Stimulated activated memory B cell treated with anti-CD40 and anti-IgM and Interleukin-4, amounts not matched to agents 10 μg/mL and 1 μg/mL and 100 μg/mL, for 72 hours (primary cell): ENCODE measurements at regions not wholly inside any gene's neighbourhood (a gene's known extent, or its start where the extent isn't known, plus 50 kb on each side); places are given as distances from the start of the nearest gene placed in this dataset.

Experiments
- ATAC-seq: fragments of 150-1000 bp; cut with Tn5 transposase; 2 replicates; pipeline ENCODE4 v1.10.0; 2021
- H3K27ac Mint-ChIP-seq: one replicate; pipeline ENCODE4 v1.8.0; 2022; ENCODE audit warnings: mild to moderate bottlenecking, mixed read lengths
- H3K27me3 Mint-ChIP-seq: one replicate; pipeline ENCODE4 v1.8.0; 2022; ENCODE audit warnings: mixed read lengths
- H3K36me3 Mint-ChIP-seq: one replicate; pipeline ENCODE4 v1.8.0; 2022; ENCODE audit warnings: mixed read lengths
- H3K4me1 Mint-ChIP-seq: one replicate; pipeline ENCODE4 v1.8.0; 2022; ENCODE audit warnings: mixed read lengths
- H3K4me3 Mint-ChIP-seq: one replicate; pipeline ENCODE4 v1.8.0; 2022; ENCODE audit warnings: mild to moderate bottlenecking, moderate library complexity, mixed read lengths
- H3K9me3 Mint-ChIP-seq: one replicate; pipeline ENCODE4 v1.8.0; 2022; ENCODE audit warnings: mixed read lengths

GRCh38 chr5:61617995-61618525 lies 286.0 kb downstream of the ZSWIM6 start:
- Mint-ChIP-seq H3K27me3 (peaks cover 24% of the 10 kb centered on the region), H3K36me3 (no peaks in the 10 kb centered on the region), H3K9me3 (no peaks in the 10 kb centered on the region), H3K4me3 (no peak overlapping the region), H3K27ac (no peak overlapping the region), H3K4me1 (peaks cover 11% of the 10 kb centered on the region)
- no peak for ATAC-seq

- Mint-ChIP-seq H3K4me1 (peaks cover 11% of the 10 kb centered on the region), H3K36me3 (no peaks in the 10 kb centered on the region), H3K9me3 (no peaks in the 10 kb centered on the region), H3K4me3 (no peak overlapping the region), H3K27me3 (peaks cover 19% of the 10 kb centered on the region), H3K27ac (no peak overlapping the region)
- ATAC-seq = no peak
Measured at GRCh38 chr5:61618577-61618976, 286.5 kb downstream of the ZSWIM6 start.

GRCh38 chr5:61619289-61619688 lies 287.2 kb downstream of the ZSWIM6 start:
- peaks cover 11% of the 10 kb centered on the region for H3K4me1 Mint-ChIP-seq
- no peak overlapping the region for H3K4me3 Mint-ChIP-seq
- no peaks in the 10 kb centered on the region for H3K36me3 Mint-ChIP-seq
- H3K27ac Mint-ChIP-seq = peak overlapping the region; percentile 6
- peaks cover 14% of the 10 kb centered on the region for H3K27me3 Mint-ChIP-seq
- ATAC-seq = no peak
- H3K9me3 Mint-ChIP-seq = no peaks in the 10 kb centered on the region

- Mint-ChIP-seq H3K4me1 (peaks cover 11% of the 10 kb centered on the region), H3K36me3 (no peaks in the 10 kb centered on the region), H3K27me3 (peaks cover 20% of the 10 kb centered on the region), H3K4me3 (no peak overlapping the region), H3K9me3 (no peaks in the 10 kb centered on the region), H3K27ac (peak overlapping the region; percentile 6)
- no peak for ATAC-seq
Measured at GRCh38 chr5:61619777-61620518, 287.9 kb downstream of the ZSWIM6 start.

- no peaks in the 10 kb centered on the region for H3K36me3 Mint-ChIP-seq
- peaks cover 28% of the 10 kb centered on the region for H3K27me3 Mint-ChIP-seq
- ATAC-seq = no peak
- H3K4me3 Mint-ChIP-seq = no peak overlapping the region
- H3K9me3 Mint-ChIP-seq = no peaks in the 10 kb centered on the region
- H3K27ac Mint-ChIP-seq = no peak overlapping the region
- H3K4me1 Mint-ChIP-seq = peaks cover 11% of the 10 kb centered on the region
Measured at GRCh38 chr5:61620699-61621182, 288.7 kb downstream of the ZSWIM6 start.

- Mint-ChIP-seq H3K27ac (no peak overlapping the region), H3K4me3 (no peak overlapping the region), H3K9me3 (no peaks in the 10 kb centered on the region), H3K27me3 (peaks cover 30% of the 10 kb centered on the region), H3K36me3 (no peaks in the 10 kb centered on the region), H3K4me1 (peaks cover 11% of the 10 kb centered on the region)
- no peak for ATAC-seq
Measured at GRCh38 chr5:61621202-61621650, 289.2 kb downstream of the ZSWIM6 start.

- ATAC-seq = no peak
- Mint-ChIP-seq H3K27me3 (peaks cover 36% of the 10 kb centered on the region), H3K36me3 (no peaks in the 10 kb centered on the region), H3K4me1 (peaks cover 19% of the 10 kb centered on the region), H3K9me3 (no peaks in the 10 kb centered on the region), H3K4me3 (no peak overlapping the region), H3K27ac (no peak overlapping the region)
Measured at GRCh38 chr5:61622156-61622555, 290.1 kb downstream of the ZSWIM6 start.

- Mint-ChIP-seq H3K36me3 (no peaks in the 10 kb centered on the region), H3K4me1 (peaks cover 26% of the 10 kb centered on the region), H3K9me3 (peaks cover 3% of the 10 kb centered on the region), H3K4me3 (no peak overlapping the region), H3K27me3 (peaks cover 50% of the 10 kb centered on the region), H3K27ac (no peak overlapping the region)
- ATAC-seq = no peak
Measured at GRCh38 chr5:61623401-61624069, 291.5 kb downstream of the ZSWIM6 start.

GRCh38 chr5:61624553-61625136 lies 292.6 kb downstream of the ZSWIM6 start:
- Mint-ChIP-seq H3K4me3 (peak overlapping the region; percentile 46), H3K27me3 (peaks cover 61% of the 10 kb centered on the region), H3K27ac (no peak overlapping the region)

GRCh38 chr5:61625137-61625561 lies 293.1 kb downstream of the ZSWIM6 start:
- H3K9me3 Mint-ChIP-seq = peaks cover 7% of the 10 kb centered on the region
- H3K4me1 Mint-ChIP-seq = peaks cover 15% of the 10 kb centered on the region
- H3K27me3 Mint-ChIP-seq = peaks cover 64% of the 10 kb centered on the region
- no peak overlapping the region for H3K27ac Mint-ChIP-seq
- H3K36me3 Mint-ChIP-seq = no peaks in the 10 kb centered on the region
- H3K4me3 Mint-ChIP-seq = peak overlapping the region; percentile 46
- no peak for ATAC-seq

More at GRCh38 chr5:61624553-61625136, 292.6 kb downstream of the ZSWIM6 start:
- Mint-ChIP-seq H3K4me1 (peaks cover 18% of the 10 kb centered on the region), H3K36me3 (no peaks in the 10 kb centered on the region), H3K9me3 (peaks cover 3% of the 10 kb centered on the region)
- no peak for ATAC-seq

GRCh38 chr5:61625681-61626621 lies 293.9 kb downstream of the ZSWIM6 start:
- H3K27me3 Mint-ChIP-seq = peaks cover 64% of the 10 kb centered on the region
- H3K27ac Mint-ChIP-seq = no peak overlapping the region
- peaks cover 15% of the 10 kb centered on the region for H3K4me1 Mint-ChIP-seq
- ATAC-seq = peak; percentile 70
- H3K9me3 Mint-ChIP-seq = peaks cover 7% of the 10 kb centered on the region
- H3K36me3 Mint-ChIP-seq = no peaks in the 10 kb centered on the region
- H3K4me3 Mint-ChIP-seq = peak overlapping the region; percentile 65

GRCh38 chr5:61626639-61627282 lies 294.7 kb downstream of the ZSWIM6 start:
- peak; percentile 58 for ATAC-seq
- Mint-ChIP-seq H3K27me3 (peaks cover 62% of the 10 kb centered on the region), H3K4me1 (peaks cover 15% of the 10 kb centered on the region), H3K9me3 (peaks cover 7% of the 10 kb centered on the region), H3K36me3 (no peaks in the 10 kb centered on the region), H3K4me3 (peak overlapping the region; percentile 65), H3K27ac (no peak overlapping the region)

GRCh38 chr5:61627531-61627930 lies 295.5 kb downstream of the ZSWIM6 start:
- no peak overlapping the region for H3K4me3 Mint-ChIP-seq
- ATAC-seq = no peak
- no peak overlapping the region for H3K27ac Mint-ChIP-seq
- H3K4me1 Mint-ChIP-seq = peaks cover 15% of the 10 kb centered on the region
- no peaks in the 10 kb centered on the region for H3K36me3 Mint-ChIP-seq
- H3K9me3 Mint-ChIP-seq = peaks cover 7% of the 10 kb centered on the region
- peaks cover 55% of the 10 kb centered on the region for H3K27me3 Mint-ChIP-seq

GRCh38 chr5:61630908-61631307 lies 298.9 kb downstream of the ZSWIM6 start:
- Mint-ChIP-seq H3K9me3 (peaks cover 7% of the 10 kb centered on the region), H3K4me3 (no peak overlapping the region), H3K27me3 (peaks cover 34% of the 10 kb centered on the region), H3K36me3 (no peaks in the 10 kb centered on the region), H3K4me1 (peaks cover 15% of the 10 kb centered on the region), H3K27ac (no peak overlapping the region)
- ATAC-seq = no peak
